Right lobe of liver (tissue), 6 donors: ENCODE measurements at regions not wholly inside any gene's neighbourhood (a gene's known extent, or its start where the extent isn't known, plus 50 kb on each side); places are given as distances from the start of the nearest gene placed in this dataset.

Source experiments
- ATAC-seq, 4 donors: fragments of 200-7000 bp; cut with Tn5 transposase; one replicate each; pipeline ENCODE4 v1.9.1; 2020; ENCODE audit warnings: mild to moderate bottlenecking in 4 of 4, moderate library complexity in 4 of 4
- DNase-seq, 3 donors: peaks; one replicate each; pipeline ENCODE4 v3.0.0-alpha.2; 2020
- H3K27ac ChIP-seq, 3 donors: fragments of 200-600 bp; one replicate each; pipeline ENCODE4 v1.8.0; 2022
- H3K27me3 ChIP-seq, 2 donors: fragments of 200-600 bp; one replicate each; pipeline ENCODE4 v1.8.0; 2022
- H3K36me3 ChIP-seq, 4 donors: fragments of 200-600 bp; sonication (generic) in 1 of 4; one replicate each; pipeline versions ENCODE4 v1.5.1 to v1.8.0; 2017 to 2022; ENCODE audit warnings: control low read depth in 1 of 4
- H3K4me1 ChIP-seq, 4 donors: fragments of 200-600 bp; sonication (generic) in 1 of 4; one replicate each; pipeline versions ENCODE4 v1.5.1 to v1.8.0; 2017 to 2022; ENCODE audit warnings: control low read depth in 1 of 4
- H3K4me3 ChIP-seq, 3 donors: fragments of 200-600 bp; one replicate each; pipeline ENCODE4 v1.8.0; 2022
- H3K9me3 ChIP-seq, 4 donors: fragments of 200-600 bp; sonication (generic) in 1 of 4; one replicate each; pipeline versions ENCODE4 v1.5.1 to v1.8.0; 2017 to 2022; ENCODE audit warnings: control low read depth in 1 of 4
- CTCF ChIP-seq, 4 donors: fragments of 200-600 bp in 3 of 4; fragments of 450-650 bp in 1 of 4; IDR thresholded peaks; one replicate each; pipeline versions ENCODE4 v1.5.1 to v1.8.0; 2016 to 2022; ENCODE audit warnings: antibody characterized with exemption in 4 of 4, mild to moderate bottlenecking in 2 of 4
- POLR2A ChIP-seq: fragments of 450-650 bp; IDR thresholded peaks from one replicate; pipeline ENCODE4 v1.6.1; 2017; ENCODE audit warnings: antibody characterized with exemption, mild to moderate bottlenecking
- WGBS: methylation state at CpG from one replicate; pipeline ENCODE4 v1.1.6; 2018; ENCODE audit warnings: low coverage, low lambda C conversion rate; ENCODE audit not compliant: insufficient coverage; ENCODE audit errors: missing lambda C conversion rate; 5-methylcytosine and 5-hydroxymethylcytosine counted together
- intact Hi-C, 2 donors: fragments of 100-400 bp; cut with DNase I; formaldehyde crosslinking; loops; one replicate each; pipeline versions ENCODE4 v1.11.2 to v1.14.1; 2022
- donor health status: DM: no; HTN: yes; CAD: no.
- donor health status: DM: no; HTN: no; CAD: no.
- donor health status: DM: no; HTN: no; CAD: no.
- donor health status: DM: no; HTN: yes; CAD: no.
- donor health status: DM: no; HTN: yes; CAD: no.

GRCh38 chr20:17808782-17809181 is 109.0 kb downstream of the BANF2 start:
- WGBS, result 73% methylated on average over 3 of the region's 5 CpGs
- Histone ChIP-seq H3K27ac (peak overlapping the region; percentile 6 to 45 (median 21)), H3K4me3 (no peak overlapping the region), H3K4me1 (peaks cover 0 to 51% (median 21%) of the 10 kb centered on the region in 4 donors), H3K27me3 (no peaks in the 10 kb centered on the region), H3K36me3 (no peaks in the 10 kb centered on the region), H3K9me3 (no peaks in the 10 kb centered on the region)
- intact Hi-C loops, result no loop called here
- TF ChIP-seq CTCF (IDR thresholded peaks at IDR 0.05) (no peak), POLR2A (no peak)
- DNase-seq (no peak), ATAC-seq (peak in 2 of 4 donors; percentile 5)

GRCh38 chr20:17808357-17808756 is 108.6 kb downstream of the BANF2 start:
- Histone ChIP-seq H3K9me3 (no peaks in the 10 kb centered on the region), H3K27ac (peak overlapping the region in 2 of 3 donors; percentile 21 to 58), H3K4me3 (no peak overlapping the region), H3K27me3 (no peaks in the 10 kb centered on the region), H3K4me1 (peaks cover 0 to 54% (median 23%) of the 10 kb centered on the region in 4 donors), H3K36me3 (no peaks in the 10 kb centered on the region)
- intact Hi-C loops, result no loop called here
- 35% methylated on average over 5 of the region's 5 CpGs for WGBS
- DNase-seq (peak in 2 of 3 donors; percentile 47 to 62), ATAC-seq (peak; percentile 42 to 62 (median 52))
- no peak for TF ChIP-seq POLR2A

GRCh38 chr20:17807651-17808050 is 107.9 kb downstream of the BANF2 start:
- Histone ChIP-seq H3K27ac (peak overlapping the region; percentile 1 to 58 (median 29)), H3K36me3 (no peaks in the 10 kb centered on the region), H3K4me3 (no peak overlapping the region), H3K4me1 (peaks cover 0 to 60% (median 24%) of the 10 kb centered on the region in 4 donors), H3K9me3 (no peaks in the 10 kb centered on the region), H3K27me3 (no peaks in the 10 kb centered on the region)
- DNase-seq (peak; percentile 58 to 67 (median 66)), ATAC-seq (peak; percentile 27 to 53 (median 40))
- TF ChIP-seq CTCF (IDR thresholded peaks at IDR 0.05) (no peak), POLR2A (no peak)
- WGBS, result 28% methylated on average over 2 of the region's 2 CpGs
- intact Hi-C loops, result no loop called here

GRCh38 chr20:17806739-17807441 is 107.1 kb downstream of the BANF2 start:
- peak; percentile 64 to 81 (median 69) for DNase-seq
- no peaks in the 10 kb centered on the region for H3K36me3 ChIP-seq
- intact Hi-C loops, result no loop called here
- TF ChIP-seq POLR2A (no peak), CTCF (IDR thresholded peaks at IDR 0.05) (peak in 1 of 4 donors; percentile 16)
- H3K9me3 ChIP-seq, result no peaks in the 10 kb centered on the region
- no peaks in the 10 kb centered on the region for H3K27me3 ChIP-seq
- peaks cover 0 to 66% (median 24%) of the 10 kb centered on the region in 4 donors for H3K4me1 ChIP-seq
- 22% methylated on average over 10 of the region's 26 CpGs for WGBS
- H3K4me3 ChIP-seq, result no peak overlapping the region
- H3K27ac ChIP-seq, result peak overlapping the region; percentile 31 to 58 (median 57)
- ATAC-seq, result peak; percentile 39 to 71 (median 52)

- intact Hi-C loops, result no loop called here
- H3K27me3 ChIP-seq, result no peaks in the 10 kb centered on the region
- WGBS, result 65% methylated on average over 5 of the region's 7 CpGs
These were observed 106.3 kb downstream of the BANF2 start for GRCh38 chr20:17806107-17806506.

More at GRCh38 chr20:17806107-17806506, 106.3 kb downstream of the BANF2 start:
- Histone ChIP-seq H3K4me3 (no peak overlapping the region), H3K4me1 (peaks cover 0 to 66% (median 24%) of the 10 kb centered on the region in 4 donors), H3K9me3 (no peaks in the 10 kb centered on the region), H3K27ac (peak overlapping the region; percentile 31 to 58 (median 57)), H3K36me3 (no peaks in the 10 kb centered on the region)
- ATAC-seq (no peak), DNase-seq (no peak)
- no peak for TF ChIP-seq CTCF (IDR thresholded peaks at IDR 0.05)
- no peak for TF ChIP-seq POLR2A
